GM12891 (cell line): ENCODE measurements at regions not wholly inside any gene's neighbourhood (a gene's known extent, or its start where the extent isn't known, plus 50 kb on each side); places are given as distances from the start of the nearest gene placed in this dataset.
"Not testable (repeated sequence)": the region's sequence is repeated elsewhere in the genome, so short reads cannot be mapped to it uniquely, and the experiment has no call there.

ENCODE experiments used
- DNase-seq: peaks from one replicate; pipeline ENCODE4 v3.0.0; 2011; ENCODE audit warnings: low spot score; ENCODE audit not compliant: insufficient read length
- FAIRE-seq: peaks from 2 replicates; lab custom pipeline; 2011; peaks lifted over from hg19 to GRCh38; lab: Jason Lieb, UNC
- PAX5 ChIP-seq: IDR thresholded peaks from 2 replicates; pipeline ENCODE4 v1.6.1; 2011; ENCODE audit warnings: low read length, moderate library complexity, mild to moderate bottlenecking; ENCODE audit not compliant: insufficient read depth, severe bottlenecking
- POLR2A ChIP-seq: IDR thresholded peaks from 2 replicates; pipeline ENCODE4 v1.6.1; 2011; ENCODE audit warnings: low read depth, low read length, control low read depth
- POLR2AphosphoS5 ChIP-seq: IDR thresholded peaks from 2 replicates; pipeline ENCODE4 v1.6.1; 2011; ENCODE audit warnings: low read depth, low read length, control low read depth
- POU2F2 ChIP-seq: IDR thresholded peaks from 2 replicates; pipeline ENCODE4 v1.6.1; 2011; ENCODE audit warnings: low read depth, mild to moderate bottlenecking, control low read depth, low read length, moderate library complexity
- SPI1 ChIP-seq: IDR thresholded peaks from 2 replicates; pipeline ENCODE4 v1.6.1; 2011; ENCODE audit warnings: low read depth, low read length, control low read depth
- TAF1 ChIP-seq: IDR thresholded peaks from 2 replicates; pipeline ENCODE4 v1.6.1; 2011; ENCODE audit warnings: low read depth, low read length, control low read depth

DNA sequence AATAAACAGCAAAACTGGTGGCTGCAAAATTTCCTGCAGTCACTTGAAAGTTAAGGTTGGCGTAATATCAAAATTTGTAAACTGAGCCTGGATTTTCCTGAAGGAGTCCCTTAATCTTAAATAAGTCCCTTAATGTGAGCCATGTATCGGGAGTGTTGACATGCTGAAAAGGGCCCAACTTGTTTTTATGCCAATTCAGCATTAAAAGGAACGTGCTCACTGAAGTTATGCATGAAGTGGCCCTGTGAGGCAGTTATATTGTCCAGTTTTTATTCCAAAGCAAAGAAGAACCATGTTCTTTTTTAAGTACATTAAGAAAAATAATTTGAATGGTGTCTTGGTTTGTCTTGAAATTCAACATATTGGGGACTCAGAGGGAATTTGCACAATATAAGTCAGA, 1766.9 kb downstream of the SLITRK1 start:
- TF ChIP-seq POLR2A (no peak), POLR2AphosphoS5 (no peak), TAF1 (no peak), SPI1 (no peak), PAX5 (no peak), POU2F2 (no peak)
- FAIRE-seq (no peak), DNase-seq (no peak)

- FAIRE-seq = no peak
- TF ChIP-seq POU2F2 (no peak), SPI1 (no peak), PAX5 (no peak), TAF1 (no peak), POLR2AphosphoS5 (no peak), POLR2A (no peak)
- no peak for DNase-seq
Observed at GRCh38 chr13:82096256-82096655, 1755.3 kb upstream of the SPRY2 start.

DNA sequence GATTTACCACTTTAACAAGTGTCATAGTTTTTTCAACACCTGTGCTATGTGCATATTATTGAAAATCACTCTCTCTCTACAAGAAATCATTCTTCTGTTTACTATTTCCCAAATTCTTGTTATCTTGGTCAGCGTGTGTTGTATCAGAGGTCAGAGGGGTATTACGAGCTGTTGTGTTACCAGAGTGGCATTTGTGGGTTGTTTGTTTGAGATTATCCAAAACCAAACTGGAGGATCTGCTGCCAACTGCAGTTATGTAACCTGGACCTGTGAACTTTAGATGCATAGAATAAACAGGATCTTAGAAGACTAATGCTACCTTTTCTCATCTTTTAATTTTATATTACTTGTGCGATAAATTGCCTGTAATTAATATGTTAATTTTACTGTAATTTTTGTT, 1751.4 kb upstream of the SPRY2 start:
- DNase-seq = no peak
- no peak for FAIRE-seq
- no peak for TF ChIP-seq POLR2A
- no peak for TF ChIP-seq SPI1
- no peak for TF ChIP-seq PAX5
- no peak for TF ChIP-seq POU2F2
- TF ChIP-seq TAF1 = no peak
- no peak for TF ChIP-seq POLR2AphosphoS5

DNA sequence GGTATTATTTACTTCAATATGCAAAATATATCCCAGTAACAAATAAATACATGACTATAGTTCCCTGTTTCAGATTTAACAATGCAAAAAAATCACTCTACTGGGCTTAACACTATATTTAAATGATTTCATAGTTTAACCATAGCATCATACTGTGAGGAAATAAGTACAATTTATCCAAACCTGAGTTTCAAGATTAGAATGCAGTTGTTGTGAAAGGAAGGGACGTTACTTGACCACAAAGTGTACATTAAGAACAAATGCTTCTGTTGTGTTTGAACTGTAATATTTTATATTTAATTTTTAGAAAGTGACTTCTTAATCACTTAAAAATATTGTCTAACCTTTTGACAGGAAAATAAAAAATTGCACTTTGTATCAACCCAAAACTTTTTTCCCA, 1747.9 kb upstream of the SPRY2 start:
- no peak for TF ChIP-seq TAF1
- FAIRE-seq = no peak
- DNase-seq = no peak

DNA sequence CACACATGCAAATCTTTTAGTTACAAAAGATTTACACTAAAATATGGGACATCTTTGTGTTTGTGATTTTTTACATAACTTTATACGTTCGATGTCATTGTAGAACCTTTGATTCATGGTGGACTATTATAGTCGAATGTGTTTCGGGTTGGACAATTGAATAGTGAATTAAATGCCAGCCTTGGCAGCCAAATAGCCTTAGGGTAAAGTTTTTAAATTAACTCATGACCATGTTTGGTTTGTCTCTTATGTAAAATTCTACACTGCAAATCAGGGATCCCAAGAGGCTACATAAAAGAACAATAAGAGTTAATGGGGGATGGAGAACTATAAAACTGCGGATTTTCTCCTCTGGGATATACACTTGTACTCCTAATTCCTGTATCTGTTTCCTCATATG, 1735.6 kb upstream of the SPRY2 start:
- FAIRE-seq = no peak
- DNase-seq = no peak
- TF ChIP-seq POU2F2 = no peak
- no peak for TF ChIP-seq SPI1
- TF ChIP-seq PAX5 = no peak
- no peak for TF ChIP-seq POLR2A
- no peak for TF ChIP-seq TAF1
- no peak for TF ChIP-seq POLR2AphosphoS5

DNA sequence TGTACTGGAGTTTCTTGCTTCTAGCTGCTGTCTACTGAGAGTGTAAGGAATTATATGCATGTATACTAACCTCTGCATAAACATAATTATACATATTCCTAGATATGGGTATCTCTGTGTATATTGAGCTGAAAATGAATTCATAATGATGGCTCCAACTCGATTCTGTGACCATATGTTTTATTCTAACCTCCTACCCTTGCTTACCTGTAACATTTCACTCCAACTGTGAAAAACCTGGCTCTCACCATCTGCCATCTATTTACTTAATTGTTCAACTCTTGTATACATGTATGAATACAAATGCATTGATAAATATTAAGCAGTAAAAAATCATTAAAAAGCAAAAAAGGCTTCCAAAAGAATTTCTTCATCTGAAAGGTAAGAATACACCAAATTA, 1729.5 kb upstream of the SPRY2 start:
- DNase-seq = no peak
- FAIRE-seq = no peak
- TF ChIP-seq POU2F2 (no peak), PAX5 (no peak), SPI1 (no peak), TAF1 (no peak), POLR2AphosphoS5 (no peak), POLR2A (no peak)

GRCh38 chr13:82062772-82063171, 1721.8 kb upstream of the SPRY2 start:
- FAIRE-seq (no peak), DNase-seq (no peak)
- no peak for TF ChIP-seq POLR2A
- no peak for TF ChIP-seq SPI1
- no peak for TF ChIP-seq TAF1
- TF ChIP-seq POLR2AphosphoS5 = no peak
- no peak for TF ChIP-seq POU2F2
- TF ChIP-seq PAX5 = no peak

DNA sequence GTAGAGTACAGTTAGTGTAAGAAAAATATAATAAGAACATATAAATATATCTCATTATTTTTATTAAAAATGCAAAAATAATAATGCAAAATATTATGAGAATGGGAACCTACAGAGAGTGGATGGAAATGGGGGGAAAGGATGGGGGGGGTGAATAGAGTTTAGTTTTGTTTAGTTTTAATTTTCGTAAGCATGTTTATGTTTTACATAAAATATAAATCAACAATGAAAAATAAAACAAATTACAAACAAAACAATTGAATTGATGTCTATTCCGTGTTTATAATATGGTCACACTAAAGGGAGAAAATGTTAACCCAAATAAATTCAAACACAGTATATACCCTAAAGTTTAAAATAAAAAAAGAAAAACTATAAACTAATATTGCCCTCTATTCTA, 1717.4 kb upstream of the SPRY2 start:
- DNase-seq (no peak), FAIRE-seq (no peak)
- TF ChIP-seq POU2F2 (no peak), TAF1 (no peak), POLR2AphosphoS5 (no peak), PAX5 (no peak), SPI1 (no peak)

- not testable (repeated sequence) for DNase-seq, FAIRE-seq
Observed at GRCh38 chr13:82045316-82045715, 1704.4 kb upstream of the SPRY2 start.

GRCh38 chr13:82036602-82037001, 1695.7 kb upstream of the SPRY2 start:
- no peak for DNase-seq

GRCh38 chr13:82011355-82011754, 1670.4 kb upstream of the SPRY2 start:
- FAIRE-seq (no peak), DNase-seq (no peak)
- TF ChIP-seq POLR2A = no peak
- no peak for TF ChIP-seq PAX5
- no peak for TF ChIP-seq POU2F2
- no peak for TF ChIP-seq POLR2AphosphoS5
- no peak for TF ChIP-seq SPI1
- no peak for TF ChIP-seq TAF1

More at GRCh38 chr13:82036602-82037001, 1695.7 kb upstream of the SPRY2 start:
- no peak for TF ChIP-seq POU2F2
- no peak for TF ChIP-seq POLR2A
- no peak for TF ChIP-seq SPI1
- no peak for TF ChIP-seq PAX5
- TF ChIP-seq POLR2AphosphoS5 = no peak
- TF ChIP-seq TAF1 = no peak
- FAIRE-seq = no peak
